AG04450 (cell line): ENCODE measurements at regions not wholly inside any gene's neighbourhood (a gene's known extent, or its start where the extent isn't known, plus 50 kb on each side); places are given as distances from the start of the nearest gene placed in this dataset.
"Not testable (repeated sequence)": the region's sequence is repeated elsewhere in the genome, so short reads cannot be mapped to it uniquely, and the experiment has no call there.

Experiments used
- CTCF ChIA-PET: fragments of 300-600, 350-600 bp; formaldehyde crosslinking; extraction: SDS; loops from one replicate; lab custom pipeline; 2022; ENCODE audit warnings: antibody characterized with exemption, inconsistent platforms; lab: Charles Lee
- POLR2A ChIA-PET: fragments of 350-600 bp; formaldehyde crosslinking; extraction: SDS; loops from one replicate; lab custom pipeline; 2021; ENCODE audit warnings: antibody characterized with exemption, inconsistent platforms; lab: Yijun Ruan, JAX
- DNase-seq: peaks from one replicate; pipeline ENCODE4 v3.0.0-alpha.2; 2011; ENCODE audit warnings: low read depth, low spot score
- H3K27ac ChIP-seq: one replicate; pipeline ENCODE4 v1.5.1; 2012; ENCODE audit warnings: low read depth, low read length, control low read depth
- H3K27me3 ChIP-seq: one replicate; pipeline ENCODE4 v1.6.0; 2012; ENCODE audit warnings: low read length; ENCODE audit not compliant: control insufficient read depth, insufficient read depth
- H3K4me3 ChIP-seq: 2 replicates; pipeline ENCODE4 v1.5.1; 2011; ENCODE audit warnings: mild to moderate bottlenecking, low read depth, low read length, control low read depth
- H3K9me3 ChIP-seq: 2 replicates; pipeline ENCODE4 v1.5.1; 2012; ENCODE audit warnings: low read length; ENCODE audit not compliant: control insufficient read depth, insufficient read depth
- CTCF ChIP-seq: IDR thresholded peaks from 2 replicates; pipeline ENCODE4 v1.5.1; 2011; ENCODE audit warnings: low read depth, low read length, control low read depth, inconsistent platforms

- POLR2A ChIA-PET = no interaction called here
- H3K9me3 ChIP-seq = no peaks in the 10 kb centered on the region
- TF ChIP-seq CTCF = no peak
- H3K27me3 ChIP-seq = no peaks in the 10 kb centered on the region
- DNase-seq = no peak
- no peak overlapping the region for H3K4me3 ChIP-seq
- no peak overlapping the region for H3K27ac ChIP-seq
- CTCF ChIA-PET = interaction anchor here (0.7 kb wide), 1 partner anchor 296 kb away, joined by 4 read pairs; no protein-coding TSS in a partner anchor
Observed at GRCh38 chr3:82128271-82128670, 366.8 kb upstream of the GBE1 start.

- no peak overlapping the region for H3K27ac ChIP-seq
- H3K9me3 ChIP-seq = no peaks in the 10 kb centered on the region
- H3K4me3 ChIP-seq = no peak overlapping the region
- ChIA-PET POLR2A (no interaction called here), CTCF (interaction anchor here (1.4 kb wide), 1 partner anchor 10 kb away, joined by 4 read pairs; no protein-coding TSS in a partner anchor)
- TF ChIP-seq CTCF = no peak
- no peak for DNase-seq
- H3K27me3 ChIP-seq = no peaks in the 10 kb centered on the region
Observed at GRCh38 chr3:82122554-82123345, 361.3 kb upstream of the GBE1 start.

GRCh38 chr3:82114589-82114988, 353.1 kb upstream of the GBE1 start:
- Histone ChIP-seq H3K27me3 (no peaks in the 10 kb centered on the region), H3K4me3 (no peak overlapping the region), H3K9me3 (peaks cover 14% of the 10 kb centered on the region), H3K27ac (no peak overlapping the region)
- ChIA-PET POLR2A (no interaction called here), CTCF (interaction anchor here (1.5 kb wide), 1 partner anchor 624 kb away, joined by 3 read pairs; no protein-coding TSS in a partner anchor)
- no peak for TF ChIP-seq CTCF
- no peak for DNase-seq

GRCh38 chr3:82110721-82111120, 349.3 kb upstream of the GBE1 start:
- CTCF ChIA-PET, H3K27ac ChIP-seq, H3K27me3 ChIP-seq, POLR2A ChIA-PET, H3K4me3 ChIP-seq, DNase-seq: not testable (repeated sequence)
- H3K9me3 ChIP-seq = peaks cover 14% of the 10 kb centered on the region

- no peaks in the 10 kb centered on the region for H3K9me3 ChIP-seq
- H3K27me3 ChIP-seq = no peaks in the 10 kb centered on the region
- no peak overlapping the region for H3K27ac ChIP-seq
- ChIA-PET POLR2A (no interaction called here), CTCF (no interaction called here)
- no peak overlapping the region for H3K4me3 ChIP-seq
- DNase-seq = no peak
- no peak for TF ChIP-seq CTCF
Observed at GRCh38 chr3:82103241-82103640, 341.8 kb upstream of the GBE1 start.
